Liver (tissue), 8 donors: ENCODE measurements at regions not wholly inside any gene's neighbourhood (a gene's known extent, or its start where the extent isn't known, plus 50 kb on each side); places are given as distances from the start of the nearest gene placed in this dataset. TPM values are rescaled to one million over a fixed set of nuclear protein-coding genes. Genes with fewer than 3 reads are reported as not detected.

ENCODE experiments used
- DNase-seq: peaks from one replicate; pipeline ENCODE4 v3.0.0-alpha.2; 2017; ENCODE audit warnings: low spot score
- H3K27ac ChIP-seq, 2 donors: one replicate each; pipeline ENCODE4 v1.7.0; 2013; ENCODE audit warnings: inconsistent platforms in 2 of 2, low read length in 2 of 2, control low read depth in 1 of 2, low read depth in 1 of 2, mild to moderate bottlenecking in 1 of 2
- H3K27me3 ChIP-seq, 4 donors: one replicate each; pipeline versions ENCODE4 v1.6.1 to v1.7.0; 2013; ENCODE audit warnings: low read length in 3 of 4, inconsistent platforms in 1 of 4, mild to moderate bottlenecking in 1 of 4, moderate library complexity in 1 of 4; ENCODE audit not compliant: control insufficient read depth in 4 of 4, insufficient read depth in 4 of 4
- H3K36me3 ChIP-seq, 4 donors: one replicate each; pipeline versions ENCODE4 v1.6.1 to v1.7.0; 2013; ENCODE audit warnings: low read length in 3 of 4, mild to moderate bottlenecking in 3 of 4, low read depth in 1 of 4, moderate library complexity in 1 of 4; ENCODE audit not compliant: control insufficient read depth in 4 of 4, insufficient read depth in 3 of 4
- H3K4me1 ChIP-seq, 4 donors: one replicate each; pipeline versions ENCODE4 v1.6.1 to v1.7.0; 2013; ENCODE audit warnings: low read length in 3 of 4, mild to moderate bottlenecking in 3 of 4, moderate library complexity in 1 of 4; ENCODE audit not compliant: control insufficient read depth in 4 of 4, insufficient read depth in 4 of 4
- H3K4me3 ChIP-seq, 3 donors: one replicate each; pipeline versions ENCODE4 v1.6.1 to v1.7.0; 2013; ENCODE audit warnings: low read length in 3 of 3, control low read depth in 1 of 3, low read depth in 1 of 3, mild to moderate bottlenecking in 1 of 3
- H3K9ac ChIP-seq, 2 donors: one replicate each; pipeline ENCODE4 v1.7.0; 2013; ENCODE audit warnings: low read length in 2 of 2, mild to moderate bottlenecking in 2 of 2, moderate library complexity in 2 of 2, control low read depth in 1 of 2, low read depth in 1 of 2
- H3K9me3 ChIP-seq, 4 donors: one replicate each; pipeline versions ENCODE4 v1.6.1 to v1.7.0; 2013; ENCODE audit warnings: low read length in 3 of 4; ENCODE audit not compliant: control insufficient read depth in 4 of 4
- EGR1 ChIP-seq, 2 donors: IDR thresholded peaks; 2 replicates each; pipeline ENCODE4 v1.6.1; 2016 to 2018; ENCODE audit warnings: antibody characterized with exemption in 2 of 2, low read depth in 2 of 2
- JUND ChIP-seq, 2 donors: IDR thresholded peaks; 2 replicates each; pipeline ENCODE4 v1.6.1; 2016; ENCODE audit warnings: antibody characterized with exemption in 2 of 2
- SP1 ChIP-seq: IDR thresholded peaks from 2 replicates; pipeline ENCODE4 v1.6.1; 2018; ENCODE audit warnings: antibody characterized with exemption, mild to moderate bottlenecking
- YY1 ChIP-seq: IDR thresholded peaks from 2 replicates; pipeline ENCODE4 v1.6.1; 2016; ENCODE audit warnings: antibody characterized with exemption, mild to moderate bottlenecking
- WGBS: extraction: QIAGEN DNeasy Blood & Tissue Kit; methylation state at CpG from one replicate; pipeline ENCODE4 v1.1.7; 2013; 5-methylcytosine and 5-hydroxymethylcytosine counted together
- small RNA-seq: library from RNA; depleted of rRNA; stranded (forward); fragments of <200 nt; gene quantifications from one replicate; pipeline ENCODE3, GENCODE V24; 2014
- TF ChIP-seq, protein P1 (sequence below): IDR thresholded peaks from 2 replicates; pipeline ENCODE4 v1.6.1; 2016; ENCODE audit warnings: antibody characterized with exemption
- donor health status: healthy.
- donor health status: healthy.
- donor health status: healthy.
- donor health status: healthy.

GRCh38 chrY:7141477-7141876 lies 229.9 kb upstream of the AMELY start:
- no peaks in the 10 kb centered on the region for H3K4me1 ChIP-seq
- 70% methylated on average over 5 of the region's 5 CpGs for WGBS
- H3K4me3 ChIP-seq: no peak overlapping the region
- H3K27me3 ChIP-seq: no peaks in the 10 kb centered on the region
- DNase-seq: no peak
- no peak for TF ChIP-seq JUND (IDR thresholded peaks at IDR 0.05)
- TF ChIP-seq, protein P1, sequence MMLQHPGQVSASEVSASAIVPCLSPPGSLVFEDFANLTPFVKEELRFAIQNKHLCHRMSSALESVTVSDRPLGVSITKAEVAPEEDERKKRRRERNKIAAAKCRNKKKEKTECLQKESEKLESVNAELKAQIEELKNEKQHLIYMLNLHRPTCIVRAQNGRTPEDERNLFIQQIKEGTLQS: no peak
- TF ChIP-seq EGR1 (IDR thresholded peaks at IDR 0.05; ENCODE audit: low read depth in 2 of 2): no peak
- no peak for TF ChIP-seq SP1
- TF ChIP-seq YY1: no peak
- H3K36me3 ChIP-seq: no peaks in the 10 kb centered on the region
- H3K9me3 ChIP-seq: no peaks in the 10 kb centered on the region
- no peak overlapping the region for H3K27ac ChIP-seq
- no peak overlapping the region for H3K9ac ChIP-seq

Small RNA genes in the stretch of these regions (small RNA-seq; reads per million reads assigned to genes)
- gene RF00019 (not detected), gene RN7SKP282 (not detected), gene RNU6-521P (not detected)
